ENCODE measurements at regions not wholly inside any gene's neighbourhood (a gene's known extent, or its start where the extent isn't known, plus 50 kb on each side); places are given as distances from the start of the nearest gene placed in this dataset.

- DNase-seq = no peak
- no peaks in the 10 kb centered on the region for H3K27me3 ChIP-seq
- no peak overlapping the region for H3K4me3 ChIP-seq
- H3K9me3 ChIP-seq = peaks cover 0 to 10% (median 2%) of the 10 kb centered on the region in 4 donors
- TF ChIP-seq POLR2AphosphoS5 (IDR thresholded peaks at IDR 0.05) (no peak), CTCF (IDR thresholded peaks at IDR 0.05) (no peak), EP300 (IDR thresholded peaks at IDR 0.05) (no peak), POLR2A (IDR thresholded peaks at IDR 0.05) (no peak)
- intact Hi-C loops (cut with DNase I; ENCODE audit: low total_unique reads) = no loop called here
- no peaks in the 10 kb centered on the region for H3K36me3 ChIP-seq
- 67 to 79% (median 78%) methylated on average over 4 of the region's 4 CpGs for WGBS, 5 donors
- no peak overlapping the region for H3K27ac ChIP-seq
- no peaks in the 10 kb centered on the region for H3K4me1 ChIP-seq
Measured at GRCh38 chr12:33649992-33650391, 210.4 kb upstream of the SYT10 start.

- Histone ChIP-seq H3K9me3 (peaks cover 0 to 10% (median 2%) of the 10 kb centered on the region in 4 donors), H3K27ac (no peak overlapping the region), H3K4me3 (no peak overlapping the region), H3K36me3 (no peaks in the 10 kb centered on the region), H3K4me1 (no peaks in the 10 kb centered on the region), H3K27me3 (no peaks in the 10 kb centered on the region)
- intact Hi-C loops (cut with DNase I; ENCODE audit: low total_unique reads) = no loop called here
- no peak for DNase-seq
- no peak for TF ChIP-seq EP300 (IDR thresholded peaks at IDR 0.05)
- TF ChIP-seq POLR2AphosphoS5 (IDR thresholded peaks at IDR 0.05) = no peak
- no peak for TF ChIP-seq CTCF (IDR thresholded peaks at IDR 0.05)
- TF ChIP-seq POLR2A (IDR thresholded peaks at IDR 0.05) = no peak
Measured at GRCh38 chr12:33650832-33651231, 211.2 kb upstream of the SYT10 start.

- WGBS, 5 donors = 81 to 93% (median 90%) methylated on average over 3 of the region's 3 CpGs
- intact Hi-C loops (cut with DNase I; ENCODE audit: low total_unique reads) = no loop called here
- H3K4me3 ChIP-seq = no peak overlapping the region
- H3K4me1 ChIP-seq = no peaks in the 10 kb centered on the region
- no peaks in the 10 kb centered on the region for H3K36me3 ChIP-seq
- no peaks in the 10 kb centered on the region for H3K27me3 ChIP-seq
- no peak for DNase-seq
- H3K27ac ChIP-seq = no peak overlapping the region
- TF ChIP-seq CTCF (IDR thresholded peaks at IDR 0.05) (no peak), POLR2A (IDR thresholded peaks at IDR 0.05) (no peak), EP300 (IDR thresholded peaks at IDR 0.05) (no peak), POLR2AphosphoS5 (IDR thresholded peaks at IDR 0.05) (no peak)
- H3K9me3 ChIP-seq = peaks cover 0 to 10% (median 2%) of the 10 kb centered on the region in 4 donors
Measured at GRCh38 chr12:33653362-33653761, 213.7 kb upstream of the SYT10 start.

- Histone ChIP-seq H3K4me1 (no peaks in the 10 kb centered on the region), H3K4me3 (no peak overlapping the region), H3K27ac (no peak overlapping the region), H3K36me3 (no peaks in the 10 kb centered on the region), H3K27me3 (no peaks in the 10 kb centered on the region), H3K9me3 (peaks cover 0 to 10% (median 0%) of the 10 kb centered on the region in 4 donors)
- WGBS, 5 donors = 45 to 56% (median 50%) methylated on average over 1 of the region's 1 CpG
- DNase-seq = no peak
- TF ChIP-seq EP300 (IDR thresholded peaks at IDR 0.05) = no peak
- no peak for TF ChIP-seq POLR2AphosphoS5 (IDR thresholded peaks at IDR 0.05)
- no peak for TF ChIP-seq POLR2A (IDR thresholded peaks at IDR 0.05)
- no peak for TF ChIP-seq CTCF (IDR thresholded peaks at IDR 0.05)
- intact Hi-C loops (cut with DNase I; ENCODE audit: low total_unique reads) = no loop called here
Measured at GRCh38 chr12:33654313-33654712, 214.7 kb upstream of the SYT10 start.

All from stomach (tissue), 8 donors.